Stomach smooth muscle (tissue), 2 donors: ENCODE measurements at regions not wholly inside any gene's neighbourhood (a gene's known extent, or its start where the extent isn't known, plus 50 kb on each side); places are given as distances from the start of the nearest gene placed in this dataset.
"Not testable (repeated sequence)": the region's sequence is repeated elsewhere in the genome, so short reads cannot be mapped to it uniquely, and the experiment has no call there.

Experiments used
- H3K27ac ChIP-seq: one replicate; pipeline ENCODE4 v1.7.0; 2013; ENCODE audit warnings: mild to moderate bottlenecking, low read length, inconsistent platforms
- H3K27me3 ChIP-seq, 2 donors: one replicate each; pipeline ENCODE4 v1.7.0; 2013; ENCODE audit warnings: low read length in 2 of 2; ENCODE audit not compliant: insufficient read depth in 2 of 2, control insufficient read depth in 1 of 2
- H3K36me3 ChIP-seq, 2 donors: one replicate each; pipeline ENCODE4 v1.7.0; 2013; ENCODE audit warnings: low read length in 2 of 2; ENCODE audit not compliant: control insufficient read depth in 2 of 2, insufficient read depth in 2 of 2
- H3K4me1 ChIP-seq: one replicate; pipeline ENCODE4 v1.7.0; 2013; ENCODE audit warnings: low read length; ENCODE audit not compliant: control insufficient read depth, insufficient read depth
- H3K4me3 ChIP-seq, 2 donors: one replicate each; pipeline ENCODE4 v1.7.0; 2013; ENCODE audit warnings: low read length in 2 of 2
- H3K9ac ChIP-seq, 2 donors: one replicate each; pipeline ENCODE4 v1.7.0; 2013; ENCODE audit warnings: low read length in 2 of 2, mild to moderate bottlenecking in 1 of 2
- H3K9me3 ChIP-seq, 2 donors: one replicate each; pipeline ENCODE4 v1.7.0; 2013; ENCODE audit warnings: low read length in 2 of 2; ENCODE audit not compliant: control insufficient read depth in 2 of 2
- donor health status: healthy.
- donor health status: Pancreatic carcinoma.

GRCh38 chr10:28468707-28469483 is 64.0 kb upstream of the WAC start:
- H3K27ac ChIP-seq = no peak overlapping the region
- no peak overlapping the region for H3K9ac ChIP-seq
- H3K27me3 ChIP-seq = no peaks in the 10 kb centered on the region
- no peak overlapping the region for H3K4me3 ChIP-seq
- no peaks in the 10 kb centered on the region for H3K36me3 ChIP-seq
- H3K4me1 ChIP-seq = no peaks in the 10 kb centered on the region
- H3K9me3 ChIP-seq = no peaks in the 10 kb centered on the region

GRCh38 chr10:28470873-28471651 is 61.9 kb upstream of the WAC start:
- Histone ChIP-seq H3K36me3 (no peaks in the 10 kb centered on the region), H3K4me1 (no peaks in the 10 kb centered on the region), H3K27me3 (no peaks in the 10 kb centered on the region), H3K27ac (no peak overlapping the region), H3K9ac (no peak overlapping the region), H3K9me3 (peaks cover 0 to 3% of the 10 kb centered on the region in 2 donors), H3K4me3 (no peak overlapping the region)

GRCh38 chr10:28471652-28472050 is 61.3 kb upstream of the WAC start:
- no peaks in the 10 kb centered on the region for H3K27me3 ChIP-seq
- H3K36me3 ChIP-seq = no peaks in the 10 kb centered on the region
- no peak overlapping the region for H3K4me3 ChIP-seq
- H3K4me1 ChIP-seq = no peaks in the 10 kb centered on the region
- no peak overlapping the region for H3K9ac ChIP-seq
- H3K9me3 ChIP-seq = peaks cover 0 to 3% of the 10 kb centered on the region in 2 donors
- H3K27ac ChIP-seq = no peak overlapping the region

GRCh38 chr10:28478646-28479045 is 54.3 kb upstream of the WAC start:
- H3K27ac ChIP-seq = no peak overlapping the region
- H3K9me3 ChIP-seq = peaks cover 0 to 3% of the 10 kb centered on the region in 2 donors
- peaks cover 0 to 2% of the 10 kb centered on the region in 2 donors for H3K27me3 ChIP-seq
- H3K4me3 ChIP-seq = no peak overlapping the region
- no peaks in the 10 kb centered on the region for H3K36me3 ChIP-seq
- H3K4me1 ChIP-seq = no peaks in the 10 kb centered on the region
- H3K9ac ChIP-seq = no peak overlapping the region

GRCh38 chr10:28479425-28479865 is 53.5 kb upstream of the WAC start:
- Histone ChIP-seq H3K4me1 (no peaks in the 10 kb centered on the region), H3K4me3 (no peak overlapping the region), H3K27me3 (peaks cover 0 to 2% of the 10 kb centered on the region in 2 donors), H3K9me3 (peaks cover 0 to under 1% of the 10 kb centered on the region in 2 donors), H3K36me3 (no peaks in the 10 kb centered on the region), H3K9ac (no peak overlapping the region), H3K27ac (no peak overlapping the region)

GRCh38 chr10:28479927-28480627 is 52.8 kb upstream of the WAC start:
- no peaks in the 10 kb centered on the region for H3K4me1 ChIP-seq
- peaks cover 0 to 2% of the 10 kb centered on the region in 2 donors for H3K27me3 ChIP-seq
- no peaks in the 10 kb centered on the region for H3K36me3 ChIP-seq
- H3K27ac ChIP-seq = no peak overlapping the region
- H3K9me3 ChIP-seq = no peaks in the 10 kb centered on the region
- H3K9ac ChIP-seq = no peak overlapping the region
- no peak overlapping the region for H3K4me3 ChIP-seq

GRCh38 chr10:28480628-28480965 is 52.3 kb upstream of the WAC start:
- Histone ChIP-seq H3K27ac (no peak overlapping the region), H3K4me3 (no peak overlapping the region), H3K4me1 (no peaks in the 10 kb centered on the region), H3K36me3 (no peaks in the 10 kb centered on the region), H3K27me3 (peaks cover 0 to 2% of the 10 kb centered on the region in 2 donors), H3K9me3 (no peaks in the 10 kb centered on the region), H3K9ac (no peak overlapping the region)

- H3K36me3 ChIP-seq, H3K4me1 ChIP-seq, H3K27ac ChIP-seq, H3K4me3 ChIP-seq, H3K9ac ChIP-seq, H3K9me3 ChIP-seq, H3K27me3 ChIP-seq: not testable (repeated sequence)
These were observed 51.6 kb upstream of the WAC start for GRCh38 chr10:28481346-28481745.

GRCh38 chr10:28481968-28482367 is 51.0 kb upstream of the WAC start:
- H3K4me1 ChIP-seq = no peaks in the 10 kb centered on the region
- no peak overlapping the region for H3K9ac ChIP-seq
- H3K36me3 ChIP-seq = no peaks in the 10 kb centered on the region
- no peak overlapping the region for H3K27ac ChIP-seq
- H3K4me3 ChIP-seq = no peak overlapping the region
- no peaks in the 10 kb centered on the region for H3K9me3 ChIP-seq
- peaks cover 0 to 2% of the 10 kb centered on the region in 2 donors for H3K27me3 ChIP-seq
